Prostate gland (tissue), 2 donors: ENCODE measurements at regions not wholly inside any gene's neighbourhood (a gene's known extent, or its start where the extent isn't known, plus 50 kb on each side); places are given as distances from the start of the nearest gene placed in this dataset.

Experiments used
- CTCF ChIP-seq, 4 experiments: fragments of 200-600 bp in 2 of 4; fragments of 450-650 bp in 2 of 4; sonication (generic) in 2 of 4; IDR thresholded peaks; 1 replicate in 3 of 4; 2 replicates in 1 of 4; pipeline ENCODE4 v1.5.1; 2016 to 2019; ENCODE audit warnings: antibody characterized with exemption in 4 of 4, mild to moderate bottlenecking in 2 of 4, moderate library complexity in 2 of 4
- POLR2A ChIP-seq: fragments of 450-650 bp; IDR thresholded peaks from one replicate; pipeline ENCODE4 v1.6.1; 2016; ENCODE audit warnings: antibody characterized with exemption, mild to moderate bottlenecking
- POLR2AphosphoS5 ChIP-seq: sonication (generic); formaldehyde crosslinking; IDR thresholded peaks from one replicate; pipeline ENCODE4 v1.6.1; 2017; ENCODE audit warnings: antibody characterized with exemption

- TF ChIP-seq CTCF (IDR thresholded peaks at IDR 0.05) (no peak), POLR2A (no peak), POLR2AphosphoS5 (no peak)
Measured at GRCh38 chr4:75168548-75168947, 235.6 kb downstream of the PARM1 start.
